Neural progenitor cell (in vitro differentiated cells): ENCODE measurements at regions not wholly inside any gene's neighbourhood (a gene's known extent, or its start where the extent isn't known, plus 50 kb on each side); places are given as distances from the start of the nearest gene placed in this dataset.

Experiments
- DNase-seq: peaks from one replicate; pipeline ENCODE4 v3.0.0-alpha.2; 2016; ENCODE audit warnings: low spot score
- H2AFZ ChIP-seq: fragments of 200-600 bp; sonication (generic); replicated peaks from 2 replicates; pipeline ENCODE4 v1.6.1; 2016; ENCODE audit warnings: antibody characterized with exemption
- H3F3A ChIP-seq: fragments of 200-600 bp; sonication (generic); 2 replicates; pipeline ENCODE4 v1.6.1; 2016; ENCODE audit warnings: antibody characterized with exemption, low read depth
- H3K27ac ChIP-seq: fragments of 200-600 bp; sonication (generic); 2 replicates; pipeline ENCODE4 v1.5.1; 2016; ENCODE audit warnings: mild to moderate bottlenecking
- H3K27me3 ChIP-seq: fragments of 200-600 bp; sonication (generic); 2 replicates; pipeline ENCODE4 v1.6.1; 2016; ENCODE audit warnings: mild to moderate bottlenecking, moderate library complexity
- H3K36me3 ChIP-seq: fragments of 200-600 bp; sonication (generic); 2 replicates; pipeline ENCODE4 v1.5.1; 2016
- H3K4me1 ChIP-seq: fragments of 200-600 bp; sonication (generic); 2 replicates; pipeline ENCODE4 v1.6.1; 2016; ENCODE audit warnings: mixed run types
- H3K4me2 ChIP-seq: fragments of 200-600 bp; sonication (generic); 2 replicates; pipeline ENCODE4 v1.6.1; 2016
- H3K4me3 ChIP-seq: fragments of 200-600 bp; sonication (generic); 2 replicates; pipeline ENCODE4 v1.5.1; 2016
- H3K79me2 ChIP-seq: fragments of 200-600 bp; sonication (generic); 2 replicates; pipeline ENCODE4 v1.6.1; 2016; ENCODE audit warnings: low read depth
- H3K9ac ChIP-seq: fragments of 200-600 bp; sonication (generic); 2 replicates; pipeline ENCODE4 v1.6.1; 2016
- H3K9me3 ChIP-seq: fragments of 200-600 bp; sonication (generic); 2 replicates; pipeline ENCODE4 v1.5.1; 2016; ENCODE audit warnings: low read depth
- H4K20me1 ChIP-seq: fragments of 200-600 bp; sonication (generic); 2 replicates; pipeline ENCODE4 v1.6.1; 2016; ENCODE audit warnings: low read depth
- H3K27ac Mint-ChIP-seq: 3 replicates; pipeline ENCODE4 v1.8.0; 2021; ENCODE audit warnings: mixed read lengths
- H3K27me3 Mint-ChIP-seq: 2 replicates; pipeline ENCODE4 v1.8.0; 2022; ENCODE audit warnings: low read depth, mild to moderate bottlenecking, inconsistent platforms, moderate library complexity, mixed read lengths; ENCODE audit not compliant: insufficient read depth
- H3K36me3 Mint-ChIP-seq: 3 replicates; pipeline ENCODE4 v1.8.0; 2021; ENCODE audit warnings: mixed read lengths
- H3K4me1 Mint-ChIP-seq: 3 replicates; pipeline ENCODE4 v1.8.0; 2021; ENCODE audit warnings: mixed read lengths
- H3K4me3 Mint-ChIP-seq: 3 replicates; pipeline ENCODE4 v1.8.0; 2021; ENCODE audit warnings: mild to moderate bottlenecking, moderate library complexity, mixed read lengths
- H3K9me3 Mint-ChIP-seq: 3 replicates; pipeline ENCODE4 v1.8.0; 2020; ENCODE audit warnings: mixed read lengths
- EZH2 ChIP-seq: fragments of 200-600 bp; sonication (generic); IDR thresholded peaks from 2 replicates; pipeline ENCODE4 v1.6.1; 2017; ENCODE audit warnings: antibody characterized with exemption, mild to moderate bottlenecking, moderate library complexity
- EZH2phosphoT487 ChIP-seq: fragments of 200-600 bp; sonication (generic); IDR thresholded peaks from 2 replicates; pipeline ENCODE4 v1.6.1; 2017; ENCODE audit warnings: antibody characterized with exemption
- TF ChIP-seq, protein P1 (sequence below): fragments of 200-600 bp; sonication (generic); IDR thresholded peaks from 2 replicates; pipeline ENCODE4 v1.5.1; 2017; ENCODE audit warnings: antibody characterized with exemption, mild to moderate bottlenecking

DNA sequence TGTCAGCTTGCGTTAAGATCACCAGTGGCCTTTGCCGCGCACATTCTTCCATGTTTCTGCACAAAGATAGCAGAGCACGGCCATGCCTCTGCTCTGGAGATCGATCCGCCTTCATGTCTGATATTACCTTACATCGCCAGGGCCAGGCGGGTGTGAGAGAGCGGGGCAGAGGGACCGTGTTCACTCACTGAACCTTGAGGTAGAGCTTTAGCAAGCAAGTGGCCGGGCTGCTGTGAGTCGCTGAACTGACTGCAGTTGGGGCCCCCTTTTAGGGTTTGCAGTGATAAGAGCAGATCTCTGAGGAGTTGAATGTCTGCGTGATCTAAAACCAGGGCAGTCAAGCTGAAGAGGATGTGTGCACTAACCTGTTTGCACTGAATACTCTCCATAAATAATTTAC, 275.4 kb upstream of the OBI1 start:
- no peak overlapping the region for H3K27ac Mint-ChIP-seq

DNA sequence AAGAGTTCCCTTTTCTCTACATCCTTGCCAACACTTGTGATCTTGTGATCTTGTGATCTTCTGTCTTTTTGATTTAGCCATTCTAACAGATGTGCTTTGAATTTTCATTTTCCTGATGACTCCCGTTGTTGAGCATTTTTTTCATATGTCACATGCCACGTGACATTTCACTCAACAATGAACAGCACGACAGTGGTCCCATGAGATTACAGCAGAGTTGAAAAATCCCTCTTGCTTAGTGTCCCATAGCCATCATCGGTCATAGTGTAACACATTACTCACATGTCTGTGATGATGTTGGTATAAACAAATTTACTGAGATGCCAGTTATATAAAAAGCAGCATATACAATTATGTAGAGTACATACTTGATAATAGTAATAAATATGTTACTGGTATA, 256.1 kb upstream of the OBI1 start:
- H3K4me1 Mint-ChIP-seq = no peaks in the 10 kb centered on the region
- TF ChIP-seq EZH2 (no peak), EZH2phosphoT487 (no peak)
- TF ChIP-seq, protein P1, sequence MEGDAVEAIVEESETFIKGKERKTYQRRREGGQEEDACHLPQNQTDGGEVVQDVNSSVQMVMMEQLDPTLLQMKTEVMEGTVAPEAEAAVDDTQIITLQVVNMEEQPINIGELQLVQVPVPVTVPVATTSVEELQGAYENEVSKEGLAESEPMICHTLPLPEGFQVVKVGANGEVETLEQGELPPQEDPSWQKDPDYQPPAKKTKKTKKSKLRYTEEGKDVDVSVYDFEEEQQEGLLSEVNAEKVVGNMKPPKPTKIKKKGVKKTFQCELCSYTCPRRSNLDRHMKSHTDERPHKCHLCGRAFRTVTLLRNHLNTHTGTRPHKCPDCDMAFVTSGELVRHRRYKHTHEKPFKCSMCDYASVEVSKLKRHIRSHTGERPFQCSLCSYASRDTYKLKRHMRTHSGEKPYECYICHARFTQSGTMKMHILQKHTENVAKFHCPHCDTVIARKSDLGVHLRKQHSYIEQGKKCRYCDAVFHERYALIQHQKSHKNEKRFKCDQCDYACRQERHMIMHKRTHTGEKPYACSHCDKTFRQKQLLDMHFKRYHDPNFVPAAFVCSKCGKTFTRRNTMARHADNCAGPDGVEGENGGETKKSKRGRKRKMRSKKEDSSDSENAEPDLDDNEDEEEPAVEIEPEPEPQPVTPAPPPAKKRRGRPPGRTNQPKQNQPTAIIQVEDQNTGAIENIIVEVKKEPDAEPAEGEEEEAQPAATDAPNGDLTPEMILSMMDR = no peak
- Histone ChIP-seq H3K4me1 (no peaks in the 10 kb centered on the region), H3K4me2 (no peak overlapping the region), H3K9ac (no peak overlapping the region), H3K4me3 (no peak overlapping the region), H3K9me3 (no peaks in the 10 kb centered on the region), H3K27me3 (no peaks in the 10 kb centered on the region), H3K27ac (no peak overlapping the region), H2AFZ (no peak overlapping the region), H3F3A (no peaks in the 10 kb centered on the region), H3K36me3 (no peaks in the 10 kb centered on the region), H3K79me2 (no peaks in the 10 kb centered on the region), H4K20me1 (no peaks in the 10 kb centered on the region)
- no peaks in the 10 kb centered on the region for H3K9me3 Mint-ChIP-seq
- H3K27me3 Mint-ChIP-seq = no peaks in the 10 kb centered on the region
- H3K4me3 Mint-ChIP-seq = no peak overlapping the region
- H3K36me3 Mint-ChIP-seq = no peaks in the 10 kb centered on the region
- DNase-seq = no peak
- H3K27ac Mint-ChIP-seq = no peak overlapping the region

More for the DNA sequence above, 275.4 kb upstream of the OBI1 start:
- Mint-ChIP-seq H3K4me1 (no peaks in the 10 kb centered on the region), H3K9me3 (no peaks in the 10 kb centered on the region), H3K4me3 (no peak overlapping the region), H3K27me3 (no peaks in the 10 kb centered on the region), H3K36me3 (no peaks in the 10 kb centered on the region)
- H3K4me2 ChIP-seq = no peak overlapping the region
- no peaks in the 10 kb centered on the region for H3K79me2 ChIP-seq
- H3K9ac ChIP-seq = no peak overlapping the region
- no peaks in the 10 kb centered on the region for H3K9me3 ChIP-seq
- H3K4me3 ChIP-seq = no peak overlapping the region
- no peaks in the 10 kb centered on the region for H3K4me1 ChIP-seq
- no peaks in the 10 kb centered on the region for H3F3A ChIP-seq
- no peaks in the 10 kb centered on the region for H4K20me1 ChIP-seq
- H3K27me3 ChIP-seq = no peaks in the 10 kb centered on the region
- TF ChIP-seq EZH2phosphoT487 (no peak), EZH2 (no peak)
- no peak for DNase-seq
- H3K27ac ChIP-seq = no peak overlapping the region
- H2AFZ ChIP-seq = peak overlapping the region; percentile 35
- no peaks in the 10 kb centered on the region for H3K36me3 ChIP-seq

DNA sequence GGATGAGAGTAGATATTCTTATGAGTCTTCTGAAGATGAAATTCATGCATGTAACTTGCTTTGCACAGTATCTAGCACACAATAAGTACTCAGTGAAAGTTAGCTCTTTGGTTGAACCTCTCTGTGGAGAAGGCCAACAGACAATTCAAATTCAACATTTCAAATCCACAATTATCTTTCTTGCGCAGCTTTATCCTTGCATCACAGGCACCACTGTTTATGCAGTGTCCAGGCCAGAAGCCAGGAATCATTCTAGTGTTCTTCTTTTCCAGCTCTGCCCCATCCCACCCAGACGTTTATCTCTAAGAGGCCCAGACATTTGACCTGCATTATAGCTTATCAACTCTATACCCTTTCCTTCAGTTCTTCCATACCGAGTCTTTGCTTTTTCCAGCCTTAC, 254.7 kb upstream of the OBI1 start:
- no peaks in the 10 kb centered on the region for H3K36me3 ChIP-seq
- H3K4me3 ChIP-seq = no peak overlapping the region
- Mint-ChIP-seq H3K4me1 (no peaks in the 10 kb centered on the region), H3K4me3 (no peak overlapping the region), H3K27ac (no peak overlapping the region), H3K36me3 (no peaks in the 10 kb centered on the region), H3K9me3 (no peaks in the 10 kb centered on the region), H3K27me3 (no peaks in the 10 kb centered on the region)
- H3K79me2 ChIP-seq = no peaks in the 10 kb centered on the region
- H3K27me3 ChIP-seq = no peaks in the 10 kb centered on the region
- no peaks in the 10 kb centered on the region for H3K4me1 ChIP-seq
- no peak for DNase-seq
- H3K4me2 ChIP-seq = no peak overlapping the region
- no peaks in the 10 kb centered on the region for H3F3A ChIP-seq
- H3K27ac ChIP-seq = no peak overlapping the region
- TF ChIP-seq EZH2 = no peak
- TF ChIP-seq, protein P1 = no peak
- TF ChIP-seq EZH2phosphoT487 = no peak
- no peaks in the 10 kb centered on the region for H3K9me3 ChIP-seq
- no peaks in the 10 kb centered on the region for H4K20me1 ChIP-seq
- H2AFZ ChIP-seq = no peak overlapping the region
- no peak overlapping the region for H3K9ac ChIP-seq

DNA sequence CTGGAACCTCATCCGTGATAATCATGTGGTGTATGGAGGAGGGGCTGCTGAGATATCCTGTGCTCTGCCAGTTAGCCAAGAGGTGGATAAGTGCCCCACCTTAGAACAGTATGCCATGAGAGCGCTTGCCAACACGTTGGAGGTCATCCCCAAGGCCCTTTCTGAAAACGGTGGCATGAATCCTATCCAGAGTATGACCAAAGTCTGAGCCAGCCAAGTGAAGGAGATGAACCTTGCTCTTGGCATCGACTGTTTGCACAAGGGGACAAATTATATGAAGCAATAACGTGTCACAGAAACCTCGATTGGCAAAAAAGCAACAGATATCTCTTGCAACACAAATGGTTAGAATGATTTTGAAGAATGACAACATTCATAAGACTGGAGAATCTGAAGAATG, 251.2 kb upstream of the OBI1 start:
- Mint-ChIP-seq H3K36me3 (no peaks in the 10 kb centered on the region), H3K27ac (no peak overlapping the region), H3K27me3 (peaks cover 3% of the 10 kb centered on the region), H3K4me1 (peaks cover 7% of the 10 kb centered on the region), H3K9me3 (no peaks in the 10 kb centered on the region), H3K4me3 (no peak overlapping the region)
- Histone ChIP-seq H3K79me2 (no peaks in the 10 kb centered on the region), H2AFZ (no peak overlapping the region), H3K9ac (no peak overlapping the region), H3F3A (no peaks in the 10 kb centered on the region), H3K27ac (no peak overlapping the region), H3K4me2 (no peak overlapping the region), H3K27me3 (no peaks in the 10 kb centered on the region), H3K4me3 (no peak overlapping the region), H3K9me3 (no peaks in the 10 kb centered on the region), H3K4me1 (no peaks in the 10 kb centered on the region), H3K36me3 (no peaks in the 10 kb centered on the region), H4K20me1 (no peaks in the 10 kb centered on the region)
- DNase-seq = no peak
- TF ChIP-seq, protein P1 = no peak
- TF ChIP-seq EZH2phosphoT487 = no peak
- TF ChIP-seq EZH2 = no peak
